ENCODE measurements at regions not wholly inside any gene's neighbourhood (a gene's known extent, or its start where the extent isn't known, plus 50 kb on each side); places are given as distances from the start of the nearest gene placed in this dataset.
"Not testable (repeated sequence)": the region's sequence is repeated elsewhere in the genome, so short reads cannot be mapped to it uniquely, and the experiment has no call there.

DNA sequence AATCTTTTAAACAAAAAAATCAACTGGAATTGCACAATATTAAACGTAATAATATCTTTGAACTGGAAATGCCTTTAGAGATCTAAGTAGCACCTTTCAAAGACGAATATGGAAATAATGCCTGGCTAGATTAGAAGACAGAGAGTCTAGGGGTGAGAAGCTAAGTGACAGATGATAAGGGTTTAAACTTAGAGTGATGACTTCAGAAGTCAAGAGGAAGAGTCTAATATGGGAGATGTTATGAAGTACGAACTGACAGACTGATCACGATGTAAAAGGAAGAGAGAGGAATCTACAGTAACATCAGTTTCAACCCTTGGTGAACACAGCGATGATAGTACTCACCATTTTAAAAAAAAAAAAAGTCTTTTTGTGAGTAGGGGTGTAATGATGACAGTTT, 57.9 kb downstream of the HINT1 start:
- no peak for DNase-seq

DNA sequence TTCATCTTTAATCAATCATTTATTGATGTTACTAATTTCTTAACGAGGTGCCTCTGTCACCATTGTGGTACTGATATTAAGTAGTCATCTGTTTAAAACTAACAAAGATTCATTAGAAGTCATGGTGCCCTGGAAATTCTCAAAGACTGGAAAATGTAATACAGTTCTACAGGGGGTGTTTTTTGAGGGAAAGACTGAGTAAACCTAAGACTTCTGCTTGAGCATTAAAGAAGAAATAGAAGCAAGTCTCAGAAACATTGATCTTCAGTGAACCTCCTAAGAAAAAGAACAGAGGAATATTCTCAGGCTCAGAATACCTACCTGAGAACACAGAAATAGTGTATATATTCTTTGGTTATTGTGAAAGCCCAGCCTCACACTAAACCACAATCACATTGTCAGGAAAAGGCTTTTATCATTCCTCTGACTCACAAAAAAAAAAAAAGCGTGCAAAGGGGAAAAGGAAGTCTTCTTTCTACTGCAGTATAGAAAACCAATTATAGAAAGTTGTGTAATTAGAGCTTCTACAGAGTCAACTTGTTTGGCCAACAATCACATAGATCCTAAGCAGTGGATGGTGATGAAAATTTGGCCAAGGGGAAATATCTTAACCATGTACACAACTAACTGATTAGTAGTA, 60.8 kb downstream of the HINT1 start:
- DNase-seq: no peak

DNA sequence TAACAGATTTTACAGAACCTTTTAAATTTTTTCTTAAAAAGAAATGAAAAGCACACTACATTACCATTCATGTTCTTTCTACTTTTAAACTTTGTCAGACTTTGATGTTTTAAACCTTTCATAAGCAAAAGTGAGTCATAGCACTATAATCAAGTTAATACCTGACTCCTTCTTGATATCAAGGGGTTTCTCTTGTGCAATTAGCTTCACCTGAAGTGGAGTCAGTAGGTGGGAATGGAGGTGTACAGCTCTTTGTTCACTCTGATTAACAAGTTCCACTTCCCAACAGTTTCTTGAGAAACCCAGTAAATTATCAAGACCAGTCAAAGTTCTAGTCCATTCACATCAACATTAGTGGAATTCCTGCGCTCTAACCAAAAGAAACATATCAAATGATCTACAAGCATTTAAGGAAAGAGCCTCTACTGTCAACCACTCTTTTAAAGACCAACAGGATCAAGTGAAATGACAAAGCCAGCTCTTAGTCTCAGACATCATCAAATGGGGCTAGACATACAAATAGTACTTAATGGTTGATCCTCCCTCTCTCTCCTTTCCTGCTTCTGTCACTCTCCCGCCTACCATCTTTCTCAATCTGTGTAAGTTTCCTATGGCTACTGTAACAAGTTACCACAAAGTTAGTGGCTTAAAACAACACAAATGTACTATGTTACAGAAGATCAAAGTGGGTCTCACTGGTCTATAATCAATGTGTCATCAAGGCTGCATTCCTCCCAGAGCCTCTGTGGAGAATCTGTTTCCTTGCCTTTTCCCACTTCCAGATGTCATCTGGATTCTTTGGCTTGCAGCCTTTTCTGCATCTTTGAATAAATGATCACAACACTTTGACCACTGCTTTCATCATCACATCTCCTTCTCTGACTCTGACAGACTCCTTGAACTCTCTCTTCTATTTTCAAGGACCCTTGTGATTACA, 68.0 kb downstream of the HINT1 start:
- DNase-seq: no peak

DNA sequence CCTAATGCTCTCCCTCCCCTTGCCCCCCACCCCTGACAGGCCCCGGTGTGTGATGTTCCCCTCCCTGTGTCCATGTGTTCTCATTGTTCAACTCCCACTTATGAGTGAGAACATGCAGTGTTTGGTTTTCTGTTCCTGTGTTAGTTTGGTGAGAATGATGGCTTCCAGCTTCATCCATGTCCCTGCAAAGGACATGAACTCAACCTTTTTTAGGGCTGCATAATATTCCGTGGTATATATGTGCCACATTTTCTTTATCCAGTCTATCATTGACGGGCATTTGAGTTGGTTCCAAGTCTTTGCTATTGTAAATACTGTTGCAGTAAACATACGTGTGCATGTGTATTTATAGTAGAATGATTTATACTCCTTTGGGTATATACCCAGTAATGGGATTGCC, 69.5 kb downstream of the HINT1 start:
- DNase-seq: not testable (repeated sequence)

DNA sequence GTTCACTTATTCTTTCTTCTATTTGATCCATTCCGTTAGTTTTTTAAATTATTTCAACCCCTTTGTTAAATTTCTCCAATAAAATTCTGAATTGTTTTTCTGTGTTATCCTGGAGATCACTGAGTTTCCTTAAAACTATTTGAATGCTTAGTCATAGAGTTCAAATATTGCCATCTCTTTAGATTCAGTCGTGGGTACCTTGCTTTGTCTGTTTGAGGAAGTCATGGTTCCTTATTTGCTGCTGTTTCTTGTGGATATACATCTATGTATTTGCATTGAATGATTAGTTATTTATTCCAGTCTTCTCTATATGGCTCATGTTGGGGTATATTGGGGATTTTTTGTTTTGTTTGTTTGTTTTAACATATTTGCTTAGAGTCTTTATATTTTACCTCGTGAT, 80.6 kb downstream of the HINT1 start:
- no peak for DNase-seq

DNA sequence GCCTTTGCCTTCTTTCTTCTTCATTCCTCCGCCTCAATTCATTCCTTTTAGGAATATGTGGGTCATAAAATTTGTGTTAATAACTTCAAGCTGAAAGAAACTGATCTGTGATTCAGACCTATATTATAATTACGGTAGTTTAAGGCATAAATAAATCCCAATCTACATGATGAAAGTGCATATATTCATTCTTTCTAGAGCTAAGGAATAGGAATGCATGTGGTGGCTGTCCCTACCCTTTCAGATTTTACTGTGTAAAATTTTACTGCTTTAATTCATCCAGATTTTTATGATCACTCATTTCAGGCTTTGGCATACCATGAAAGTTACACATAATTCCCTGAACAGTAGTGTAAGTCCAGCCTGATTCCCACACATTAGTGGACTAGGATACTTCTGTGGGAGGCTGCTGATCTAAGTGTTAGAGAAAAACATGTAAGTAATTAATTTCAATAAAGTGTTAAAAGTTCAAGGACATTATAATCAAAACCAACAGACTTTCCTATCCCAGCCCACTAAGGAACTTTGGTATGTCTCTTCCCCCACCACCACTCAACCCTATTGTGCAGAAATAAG, 83.1 kb downstream of the HINT1 start:
- no peak for DNase-seq

DNA sequence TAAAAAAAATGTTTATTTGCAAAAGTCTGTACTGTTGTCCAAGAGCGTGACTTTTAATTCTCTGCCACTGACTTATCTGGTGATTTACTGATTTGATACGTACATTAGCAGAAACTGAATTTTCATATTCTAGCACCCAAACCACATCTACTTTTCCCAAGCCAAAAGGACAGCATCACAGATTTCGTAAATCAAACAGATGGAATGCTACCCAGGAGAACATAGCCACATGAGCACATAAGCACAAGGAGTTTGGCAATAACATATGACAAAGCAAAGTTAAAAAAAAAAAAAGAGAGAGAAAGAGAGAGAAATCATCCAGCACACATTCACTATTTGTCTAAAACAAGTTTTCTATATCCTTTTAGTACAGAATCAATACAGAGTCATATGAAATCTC, 83.7 kb downstream of the HINT1 start:
- no peak for DNase-seq

DNA sequence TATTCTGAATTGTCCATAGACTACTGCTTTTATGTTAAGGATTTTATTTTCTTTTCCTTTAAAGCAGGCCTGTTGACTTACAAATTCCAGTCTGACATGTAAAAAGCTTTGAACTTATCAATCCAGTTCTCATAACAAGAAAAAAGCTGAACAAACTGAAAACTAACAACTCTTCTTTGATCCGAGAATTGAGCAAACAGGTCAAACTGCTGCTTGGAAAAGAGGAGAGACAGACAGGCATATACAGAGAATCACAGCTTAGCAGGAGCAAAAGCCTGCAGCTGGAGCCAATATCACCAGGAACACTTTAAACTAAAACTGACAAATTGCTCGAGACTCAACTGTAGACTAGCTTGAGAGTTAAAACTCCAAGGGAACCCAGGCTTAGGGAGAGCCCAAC, 85.8 kb downstream of the HINT1 start:
- no peak for DNase-seq

DNA sequence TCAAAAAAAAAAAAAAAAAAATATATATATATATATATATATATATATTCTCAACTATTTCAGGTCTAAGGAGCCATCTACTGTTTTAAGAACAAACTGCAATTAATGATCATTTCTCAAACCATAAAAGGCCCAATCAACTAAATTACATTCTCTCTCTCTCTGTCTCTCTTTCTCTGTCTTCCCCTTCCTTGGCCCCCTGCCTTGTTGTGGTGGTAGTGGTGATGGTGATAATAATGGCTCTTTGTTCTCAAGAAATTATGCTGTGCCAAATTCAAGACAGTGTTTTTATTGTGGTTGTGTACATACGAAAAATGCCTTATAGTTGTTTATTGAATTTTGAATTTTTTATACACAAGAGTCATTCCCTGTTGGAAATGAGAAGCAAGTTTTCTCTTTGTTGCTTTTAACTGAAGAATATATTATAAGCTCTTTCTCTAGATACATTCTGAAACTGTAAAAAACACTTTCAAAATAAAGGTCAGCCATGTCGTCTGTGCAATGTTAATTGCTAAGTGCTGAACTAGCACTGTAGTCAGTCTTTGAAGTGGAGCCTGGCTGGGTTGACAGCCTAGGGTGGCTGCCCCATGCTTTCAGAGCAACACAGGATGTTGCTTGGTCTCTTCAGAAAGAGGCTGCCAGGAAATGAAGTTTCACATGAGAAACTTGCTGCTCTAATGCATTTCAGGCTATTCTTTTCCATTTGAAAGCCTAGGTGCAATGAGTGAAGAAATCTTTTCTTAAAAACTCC, 96.0 kb downstream of the HINT1 start:
- DNase-seq: no peak

DNA sequence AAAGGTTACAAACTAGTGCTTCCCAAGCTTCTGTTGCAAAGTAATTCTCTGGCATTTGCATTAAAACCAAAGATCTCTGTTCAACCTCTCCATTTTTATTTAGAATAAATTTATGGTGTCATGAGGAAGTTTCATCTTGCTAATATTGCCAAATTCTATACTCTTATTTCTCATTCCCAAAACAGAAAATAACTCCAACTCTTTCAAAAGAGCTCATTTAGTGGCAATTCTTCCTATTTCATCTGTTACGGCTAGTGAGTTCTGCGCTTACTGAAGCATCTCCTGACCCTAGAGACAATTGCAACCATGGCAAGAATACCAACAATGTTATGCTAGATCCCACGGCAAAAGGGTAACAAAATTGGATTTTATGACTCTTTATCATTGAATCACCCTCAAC, 97.0 kb downstream of the HINT1 start:
- no peak for DNase-seq

DNA sequence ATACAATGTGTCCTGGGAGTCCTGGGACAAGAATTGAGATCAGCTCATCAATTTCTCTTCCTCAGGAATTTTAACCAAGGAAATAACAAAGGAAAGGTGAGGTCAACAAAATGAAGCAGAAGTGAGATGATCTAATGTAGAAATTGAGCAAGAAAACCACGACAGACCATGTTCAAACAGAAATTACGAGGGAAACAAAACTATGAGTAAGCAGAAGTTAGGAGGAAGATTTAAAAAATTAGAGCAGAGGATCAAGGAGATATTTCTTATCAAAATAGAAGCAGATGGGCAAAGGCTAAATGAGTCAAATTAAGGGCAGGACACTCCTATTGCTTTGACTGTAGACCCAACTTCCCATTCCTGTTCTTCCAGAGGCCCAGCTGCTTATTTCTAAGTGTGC, 97.4 kb downstream of the HINT1 start:
- DNase-seq: no peak

DNA sequence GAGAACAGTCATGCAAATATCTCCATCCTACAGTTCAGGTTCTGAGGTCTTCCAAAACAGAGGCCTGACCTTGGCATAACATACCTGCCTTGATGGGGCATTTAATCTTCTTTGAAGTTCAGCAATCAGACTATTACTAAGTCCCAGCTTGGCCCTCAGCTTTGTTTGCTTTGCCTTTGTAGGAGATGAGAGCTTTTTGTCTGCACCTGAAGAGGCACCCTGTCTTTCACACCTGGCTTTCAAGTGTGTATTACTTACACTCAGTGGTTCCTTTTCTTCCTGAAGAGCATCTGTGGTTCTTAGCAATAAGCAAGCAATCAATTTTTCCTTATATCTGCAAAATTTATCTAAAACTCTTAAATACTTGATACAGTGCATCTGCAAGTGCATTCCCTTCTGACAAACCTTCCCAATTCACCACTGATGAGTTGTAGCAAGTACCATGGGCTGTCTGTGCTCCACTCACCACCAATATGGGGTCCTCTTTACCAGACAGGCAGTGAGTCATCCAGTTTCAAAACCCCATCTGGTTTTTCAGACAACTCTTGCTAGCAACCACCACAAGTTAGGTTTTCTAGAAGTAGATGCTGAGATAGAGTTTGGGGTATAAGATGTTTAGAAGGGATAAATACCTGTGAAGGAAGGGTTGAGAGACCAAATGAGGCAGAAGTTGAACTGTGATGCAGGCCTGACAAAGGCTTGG, 100.2 kb downstream of the HINT1 start:
- no peak for DNase-seq

DNA sequence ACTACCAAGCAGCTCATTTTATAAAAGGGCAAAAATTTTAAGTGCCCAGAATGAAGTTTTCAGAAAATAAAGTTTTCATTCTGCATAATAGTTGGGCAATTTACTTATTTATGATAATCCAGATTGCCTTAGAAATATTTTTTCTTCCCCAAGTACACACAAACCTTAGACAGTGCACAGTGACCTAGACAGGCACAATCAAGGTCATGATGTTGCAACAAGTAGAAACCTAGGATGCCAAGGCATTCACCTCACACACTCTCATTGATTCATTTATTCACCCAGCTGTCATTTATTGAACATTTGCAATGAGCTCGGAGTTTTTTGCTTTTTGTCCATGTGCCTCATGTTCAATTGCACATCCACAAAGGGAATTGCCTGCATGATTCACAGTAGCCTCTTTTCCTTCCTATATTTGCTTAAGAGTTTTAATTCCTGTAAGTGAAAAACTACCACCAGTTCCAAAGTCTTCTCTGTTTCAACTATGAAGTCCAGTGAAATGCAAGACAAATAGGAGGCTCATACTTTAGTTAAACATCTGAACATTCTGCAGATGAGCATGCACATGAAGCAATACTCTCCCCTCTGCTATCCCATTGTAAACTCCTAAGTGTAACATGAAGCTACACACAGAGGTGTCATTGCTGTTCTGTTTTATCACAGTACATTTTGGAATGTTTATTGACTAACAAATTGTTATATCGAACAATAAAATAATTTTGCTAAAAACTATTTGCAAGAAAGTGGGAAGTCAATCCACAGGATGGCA, 122.9 kb downstream of the HINT1 start:
- DNase-seq: no peak

DNA sequence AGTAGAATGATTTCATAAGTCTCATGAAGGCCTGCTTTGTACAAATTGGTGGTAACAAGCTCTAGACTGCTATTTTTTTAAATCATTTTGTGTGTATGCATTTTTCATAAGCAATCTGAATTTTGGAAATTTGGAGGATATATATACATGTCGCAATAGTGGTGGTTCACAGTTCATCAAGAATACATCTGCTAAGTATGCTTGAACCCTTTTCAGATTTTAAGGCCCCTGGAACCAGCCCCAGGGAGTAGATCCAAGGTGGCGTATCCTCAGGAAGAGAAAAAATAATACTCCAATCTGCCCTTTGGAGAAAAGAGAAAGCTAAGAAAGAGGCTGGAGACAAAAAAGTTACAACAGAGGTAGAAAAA, 141.6 kb downstream of the HINT1 start:
- DNase-seq: no peak

DNA sequence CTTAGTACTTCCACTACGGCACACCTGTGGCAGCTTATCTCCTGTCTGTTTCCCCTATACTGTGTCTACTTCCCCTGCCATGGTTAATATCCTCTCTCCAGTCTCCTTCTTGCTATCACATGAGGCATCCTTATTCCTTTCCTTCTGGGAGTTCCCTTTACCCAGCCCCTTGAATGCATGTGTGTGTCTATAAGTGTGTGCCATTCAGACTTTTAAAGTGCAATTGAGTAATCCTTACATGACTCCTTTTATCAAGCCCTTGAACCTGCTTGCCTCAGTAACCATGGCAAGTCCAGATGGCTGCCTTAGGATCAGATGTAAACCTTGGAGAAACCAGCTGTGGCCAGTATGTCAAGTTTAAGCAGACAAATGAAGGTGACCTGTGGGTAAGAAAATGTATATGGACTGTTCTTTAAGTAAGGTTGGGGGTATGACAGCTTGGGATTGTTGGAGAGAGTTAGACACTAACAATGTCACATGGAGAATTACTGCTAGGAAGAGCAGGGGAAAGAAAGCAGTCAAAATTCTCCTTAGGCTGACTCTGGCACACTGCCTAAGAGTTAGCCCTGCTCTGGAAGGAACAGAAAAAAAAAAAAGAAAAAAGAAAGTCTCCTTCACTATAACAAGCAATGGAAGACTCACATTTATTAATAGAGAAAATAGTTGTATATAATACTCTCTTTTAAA, 142.1 kb downstream of the HINT1 start:
- no peak for DNase-seq

DNA sequence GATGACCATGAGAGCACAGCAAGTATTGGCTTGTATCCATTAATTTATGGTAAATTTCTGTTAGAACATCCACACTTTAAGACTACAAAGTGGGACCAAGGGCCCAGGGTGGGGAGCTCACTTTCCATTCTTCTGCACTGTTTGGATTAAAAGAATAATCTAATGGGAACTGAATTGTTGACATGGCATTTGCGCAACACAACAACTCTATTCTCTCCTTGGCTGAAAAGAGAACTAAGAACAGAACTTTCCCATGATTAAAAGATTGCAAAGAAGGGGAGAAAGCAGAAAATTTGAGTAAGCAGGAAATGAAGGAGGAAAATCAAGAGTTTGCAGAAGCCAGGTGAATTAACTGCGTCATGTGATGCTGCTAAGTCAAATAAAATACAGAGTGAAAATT, 143.4 kb downstream of the HINT1 start:
- no peak for DNase-seq

DNA sequence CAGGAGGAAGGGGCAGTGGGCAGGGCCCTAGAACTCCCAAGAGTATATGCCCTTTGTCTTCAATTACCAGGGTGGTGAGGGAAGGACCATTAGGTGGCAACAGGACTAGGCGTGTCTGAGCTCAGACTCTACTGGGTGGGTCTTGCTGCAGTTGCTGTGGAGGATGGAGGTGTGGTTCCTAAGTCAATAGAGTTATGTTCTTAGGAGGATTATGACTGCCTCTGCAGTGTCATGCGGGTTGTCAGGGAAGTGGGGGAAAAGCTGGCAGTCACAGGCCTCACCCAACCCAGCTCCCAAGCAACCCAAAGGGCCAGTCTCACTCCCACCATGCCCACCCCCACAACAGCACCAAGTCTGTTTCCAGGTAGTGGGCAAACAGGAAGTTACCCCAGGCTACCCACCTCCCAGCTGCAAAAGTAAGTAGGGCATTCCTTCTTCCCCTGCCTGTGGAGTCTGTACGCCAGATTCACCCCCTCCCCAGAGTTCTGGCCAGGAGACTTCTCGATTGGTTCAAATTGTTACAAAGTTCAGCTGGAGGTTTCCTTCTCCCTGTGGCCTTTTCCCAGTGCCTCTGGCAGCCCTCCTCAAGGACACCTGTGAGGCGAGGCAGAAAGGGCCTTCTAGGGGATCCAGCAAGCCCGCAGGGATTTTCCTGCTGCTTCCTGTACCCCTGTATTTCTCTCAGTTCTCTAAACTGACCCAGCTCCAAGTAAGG, 145.3 kb downstream of the HINT1 start:
- no peak for DNase-seq

DNA sequence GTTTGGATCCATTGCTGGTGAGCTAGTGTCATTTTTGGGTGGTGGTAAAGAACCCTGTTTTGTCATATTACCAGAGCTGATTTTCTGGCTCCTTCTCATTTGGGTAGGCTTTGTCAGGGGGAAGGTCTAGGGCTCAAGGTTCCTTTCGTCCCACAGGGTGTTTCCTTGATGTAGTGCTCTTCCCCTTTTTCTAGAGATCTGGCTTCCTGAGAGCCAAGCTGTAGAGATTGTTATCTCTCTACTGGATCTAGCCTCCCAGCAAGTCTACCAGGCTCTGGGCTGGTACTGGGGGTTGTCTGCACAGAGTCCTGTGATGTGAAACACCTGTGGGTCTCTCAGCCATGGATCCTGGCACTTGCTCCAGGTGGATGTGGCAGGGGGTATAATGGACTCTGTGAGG, 145.9 kb downstream of the HINT1 start:
- no peak for DNase-seq

DNA sequence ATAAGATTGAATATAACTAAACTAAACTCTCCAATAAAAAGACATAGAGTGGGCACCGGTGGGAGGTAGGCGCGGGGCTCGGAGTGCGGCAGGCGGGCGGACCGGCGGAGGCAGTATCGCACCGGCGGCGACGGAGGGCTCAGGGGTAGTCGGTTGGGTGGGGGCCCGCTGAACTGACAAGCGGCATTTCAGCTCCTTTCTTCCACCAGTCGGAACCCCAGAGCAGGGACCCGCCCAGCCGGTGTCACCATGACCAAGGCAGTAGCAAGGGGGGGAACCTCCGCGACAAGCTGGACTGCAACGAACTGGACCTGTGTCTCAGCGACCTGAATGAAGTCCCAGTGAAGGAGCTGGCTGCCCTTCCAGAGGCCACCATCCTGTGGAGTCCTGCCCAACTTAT, 156.7 kb downstream of the HINT1 start:
- DNase-seq: no peak

DNA sequence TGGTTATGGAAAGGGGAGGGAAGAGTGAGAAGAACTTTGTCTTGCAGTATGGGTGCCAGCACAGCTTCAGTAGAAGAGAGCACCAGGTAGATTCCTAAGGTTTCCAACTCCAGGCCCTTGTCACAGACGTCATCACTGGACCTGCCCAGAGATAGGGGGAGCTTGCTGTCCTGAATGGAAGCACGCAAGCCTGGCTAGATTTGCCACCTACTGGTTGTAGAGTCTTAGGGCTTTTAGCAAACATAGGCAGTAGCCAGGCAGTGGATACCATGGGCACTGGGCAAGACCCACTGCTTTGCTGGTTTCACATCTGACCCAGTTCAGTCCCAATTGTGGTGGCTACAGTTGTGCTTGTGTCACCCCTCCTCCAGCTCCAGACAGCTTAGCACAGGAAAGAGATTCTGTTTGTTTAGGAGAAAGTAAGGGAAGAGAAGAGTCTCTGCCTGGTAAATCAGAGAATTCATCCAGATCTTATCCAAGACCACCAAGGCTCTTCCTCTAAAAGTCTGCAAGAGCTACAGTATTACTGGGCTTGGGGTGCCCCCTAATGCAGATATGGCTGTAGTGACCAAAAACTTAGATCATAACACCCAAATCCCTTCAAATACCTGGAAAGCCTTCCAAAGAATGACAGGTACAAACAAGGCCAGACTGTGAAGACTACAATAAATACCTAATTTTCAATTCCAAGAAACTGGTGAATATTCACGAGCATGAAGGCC, 158.9 kb downstream of the HINT1 start:
- DNase-seq: no peak

Data from NCI-H526 treated with DMSO at 0.1 percent for 48 hours (cell line).